Esophagus squamous epithelium (tissue), 5 donors: ENCODE measurements at regions not wholly inside any gene's neighbourhood (a gene's known extent, or its start where the extent isn't known, plus 50 kb on each side); places are given as distances from the start of the nearest gene placed in this dataset.

Source experiments
- DNase-seq: peaks from one replicate; lab custom pipeline; 2025; lab: John Stamatoyannopoulos, UW
- H3K27ac ChIP-seq, 4 donors: fragments of 200-600 bp; sonication (generic); one replicate each; pipeline ENCODE4 v1.5.1; 2016 to 2019; ENCODE audit warnings: mild to moderate bottlenecking in 1 of 4
- H3K27me3 ChIP-seq, 4 donors: fragments of 200-600 bp; sonication (generic); 1 replicate in 3 of 4; 2 replicates in 1 of 4; pipeline versions ENCODE4 v1.5.1 to v1.6.0; 2017 to 2021; ENCODE audit warnings: antibody characterized with exemption in 1 of 4
- H3K36me3 ChIP-seq, 3 donors: fragments of 200-600 bp; sonication (generic); one replicate each; pipeline ENCODE4 v1.5.1; 2016 to 2019
- H3K4me1 ChIP-seq, 3 donors: fragments of 200-600 bp; sonication (generic); one replicate each; pipeline ENCODE4 v1.5.1; 2017 to 2019
- H3K4me3 ChIP-seq, 4 donors: fragments of 200-600 bp; sonication (generic); 1 replicate in 3 of 4; 2 replicates in 1 of 4; pipeline ENCODE4 v1.5.1; 2016 to 2019; ENCODE audit warnings: mild to moderate bottlenecking in 2 of 4, moderate library complexity in 1 of 4
- H3K9me3 ChIP-seq, 3 donors: fragments of 200-600 bp; sonication (generic); one replicate each; pipeline ENCODE4 v1.5.1; 2016 to 2019
- POLR2A ChIP-seq, 4 donors: fragments of 450-650 bp; IDR thresholded peaks; one replicate each; pipeline ENCODE4 v1.6.1; 2017; ENCODE audit warnings: antibody characterized with exemption in 4 of 4, mild to moderate bottlenecking in 4 of 4, moderate library complexity in 3 of 4
- WGBS, 2 donors: methylation state at CpG; one replicate each; pipeline ENCODE4 v1.1.5; 2018; 5-methylcytosine and 5-hydroxymethylcytosine counted together
- intact Hi-C: fragments of 100-400 bp; cut with DNase I; formaldehyde crosslinking; loops from one replicate; pipeline ENCODE4 v1.15.0; 2022
- small RNA-seq, 4 donors: library from RNA; depleted of rRNA; stranded (forward); fragments of <200 nt; gene quantifications; one replicate each; pipeline ENCODE3, GENCODE V24; 2016
- TF ChIP-seq, protein P1 (sequence below), 6 experiments: fragments of 450-650 bp in 4 of 6; fragments of 200-600 bp in 2 of 6; sonication (generic) in 2 of 6; IDR thresholded peaks; one replicate each; pipeline ENCODE4 v1.5.1; 2016 to 2019; ENCODE audit warnings: antibody characterized with exemption in 6 of 6, mild to moderate bottlenecking in 4 of 6, moderate library complexity in 4 of 6
- donor health status: DM: yes; HTN: yes; CAD: no.

DNA sequence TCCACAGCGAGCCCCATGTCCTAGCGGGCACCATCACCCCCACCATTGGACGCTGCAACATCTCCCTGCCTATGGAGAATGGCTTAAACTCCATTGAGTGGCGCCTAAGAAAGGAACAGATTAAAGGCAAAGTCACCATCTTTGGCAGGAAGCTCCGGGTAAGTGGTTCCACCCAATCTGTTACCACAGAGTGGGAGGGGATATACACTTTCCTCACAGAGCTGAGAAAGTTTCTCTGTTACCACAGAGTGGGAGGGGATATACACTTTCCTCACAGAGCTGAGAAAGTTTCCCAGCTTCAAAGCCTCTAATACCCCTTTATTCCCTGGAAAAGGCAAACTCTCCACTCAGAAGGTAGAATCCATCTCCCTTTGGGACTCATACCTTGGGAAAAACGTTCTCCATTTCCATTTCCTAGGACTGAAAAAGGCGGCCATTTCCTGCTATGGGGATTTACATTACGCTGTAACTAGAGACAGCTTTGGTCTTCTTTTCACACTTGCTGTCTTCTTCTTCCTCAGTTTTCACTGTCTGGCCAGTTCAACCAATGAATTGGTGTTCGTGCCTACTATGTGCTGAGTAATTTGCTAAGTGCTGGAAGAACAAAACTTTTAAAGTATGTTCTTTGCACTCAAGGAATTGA is 63.4 kb upstream of the WWC1 start:
- intact Hi-C loops, result no loop called here
- 77 to 84% methylated on average over 7 to 8 of the region's 9 CpGs for WGBS, 2 donors
- no peak for TF ChIP-seq POLR2A (IDR thresholded peaks at IDR 0.05)
- TF ChIP-seq, protein P1, sequence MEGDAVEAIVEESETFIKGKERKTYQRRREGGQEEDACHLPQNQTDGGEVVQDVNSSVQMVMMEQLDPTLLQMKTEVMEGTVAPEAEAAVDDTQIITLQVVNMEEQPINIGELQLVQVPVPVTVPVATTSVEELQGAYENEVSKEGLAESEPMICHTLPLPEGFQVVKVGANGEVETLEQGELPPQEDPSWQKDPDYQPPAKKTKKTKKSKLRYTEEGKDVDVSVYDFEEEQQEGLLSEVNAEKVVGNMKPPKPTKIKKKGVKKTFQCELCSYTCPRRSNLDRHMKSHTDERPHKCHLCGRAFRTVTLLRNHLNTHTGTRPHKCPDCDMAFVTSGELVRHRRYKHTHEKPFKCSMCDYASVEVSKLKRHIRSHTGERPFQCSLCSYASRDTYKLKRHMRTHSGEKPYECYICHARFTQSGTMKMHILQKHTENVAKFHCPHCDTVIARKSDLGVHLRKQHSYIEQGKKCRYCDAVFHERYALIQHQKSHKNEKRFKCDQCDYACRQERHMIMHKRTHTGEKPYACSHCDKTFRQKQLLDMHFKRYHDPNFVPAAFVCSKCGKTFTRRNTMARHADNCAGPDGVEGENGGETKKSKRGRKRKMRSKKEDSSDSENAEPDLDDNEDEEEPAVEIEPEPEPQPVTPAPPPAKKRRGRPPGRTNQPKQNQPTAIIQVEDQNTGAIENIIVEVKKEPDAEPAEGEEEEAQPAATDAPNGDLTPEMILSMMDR (IDR thresholded peaks at IDR 0.05), result no peak
- no peak overlapping the region for H3K27ac ChIP-seq
- DNase-seq, result no peak
- no peaks in the 10 kb centered on the region for H3K27me3 ChIP-seq
- no peaks in the 10 kb centered on the region for H3K36me3 ChIP-seq
- H3K4me3 ChIP-seq, result no peak overlapping the region
- H3K9me3 ChIP-seq, result no peaks in the 10 kb centered on the region
- peaks cover 4 to 15% (median 6%) of the 10 kb centered on the region in 3 donors for H3K4me1 ChIP-seq

DNA sequence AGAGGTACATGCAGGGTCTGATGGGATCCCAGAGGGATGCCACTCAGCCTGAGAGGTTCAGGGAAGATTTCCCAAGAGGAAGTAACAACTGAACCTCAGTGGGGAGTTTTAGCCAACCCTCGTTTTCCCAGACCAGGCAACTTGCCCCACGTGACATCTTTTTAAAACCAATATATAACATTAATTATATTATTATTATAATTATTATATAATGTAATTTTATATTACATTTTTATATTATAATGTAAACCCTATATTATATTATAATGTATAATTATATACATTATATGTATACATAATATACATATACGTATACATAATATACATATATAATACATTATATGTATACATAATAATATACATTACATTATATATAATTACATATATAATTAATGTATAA is 62.8 kb upstream of the WWC1 start:
- H3K27ac ChIP-seq, result no peak overlapping the region
- no peak for TF ChIP-seq POLR2A (IDR thresholded peaks at IDR 0.05)
- TF ChIP-seq, protein P1 (IDR thresholded peaks at IDR 0.05), result no peak
- H3K4me3 ChIP-seq, result no peak overlapping the region
- intact Hi-C loops, result no loop called here
- DNase-seq, result no peak
- 80 to 89% methylated on average over 3 of the region's 3 CpGs for WGBS, 2 donors
- no peaks in the 10 kb centered on the region for H3K27me3 ChIP-seq
- H3K4me1 ChIP-seq, result peaks cover 4 to 15% (median 6%) of the 10 kb centered on the region in 3 donors
- no peaks in the 10 kb centered on the region for H3K9me3 ChIP-seq
- no peaks in the 10 kb centered on the region for H3K36me3 ChIP-seq

DNA sequence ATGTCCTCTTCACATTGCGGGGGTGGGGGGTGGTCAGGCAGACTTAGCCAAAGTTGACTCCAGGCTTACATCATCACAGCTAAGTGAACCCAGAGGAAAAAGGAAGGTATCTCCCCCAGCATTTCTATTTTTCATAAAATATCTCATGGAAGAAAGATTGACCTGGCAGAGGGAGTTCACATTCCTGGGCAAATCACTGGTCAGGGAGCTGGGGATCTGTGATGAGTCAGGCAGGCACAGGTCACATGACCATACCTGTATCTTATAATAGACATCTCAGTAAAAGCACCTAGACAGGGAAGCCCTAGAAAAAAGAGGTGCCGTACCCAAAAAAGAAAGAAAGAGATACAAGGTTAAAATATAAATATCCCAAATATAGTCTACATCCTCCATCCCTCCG is 57.3 kb upstream of the WWC1 start:
- intact Hi-C loops, result no loop called here
- no peak overlapping the region for H3K4me3 ChIP-seq
- no peaks in the 10 kb centered on the region for H3K27me3 ChIP-seq
- TF ChIP-seq, protein P1 (IDR thresholded peaks at IDR 0.05), result no peak
- no peak for TF ChIP-seq POLR2A (IDR thresholded peaks at IDR 0.05)
- no peaks in the 10 kb centered on the region for H3K9me3 ChIP-seq
- DNase-seq, result no peak
- H3K36me3 ChIP-seq, result no peaks in the 10 kb centered on the region
- 88 to 95% methylated on average over 2 to 3 of the region's 3 CpGs for WGBS, 2 donors
- no peak overlapping the region for H3K27ac ChIP-seq
- no peaks in the 10 kb centered on the region for H3K4me1 ChIP-seq

DNA sequence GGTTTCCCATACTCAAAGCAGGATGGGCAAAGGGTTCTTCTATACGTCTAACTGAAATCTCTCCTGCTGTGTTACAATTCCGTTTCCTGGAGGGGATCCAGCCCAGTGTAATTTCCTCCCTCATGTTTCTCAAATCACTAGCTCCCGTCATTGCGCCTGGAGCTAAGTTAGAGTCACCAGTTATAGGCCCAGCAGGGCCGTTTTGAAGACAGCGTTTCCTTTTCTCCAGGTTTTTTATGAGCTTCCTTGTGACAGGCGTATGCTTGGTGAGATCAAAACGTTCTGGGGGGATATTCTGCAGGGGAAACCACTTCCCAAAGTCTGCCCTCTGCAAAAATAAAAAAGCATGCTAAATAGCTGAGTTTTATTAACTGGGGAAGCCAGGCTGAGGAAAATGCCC is 53.0 kb upstream of the WWC1 start:
- intact Hi-C loops, result no loop called here
- Histone ChIP-seq H3K4me3 (no peak overlapping the region), H3K4me1 (no peaks in the 10 kb centered on the region), H3K27ac (no peak overlapping the region), H3K36me3 (no peaks in the 10 kb centered on the region), H3K9me3 (no peaks in the 10 kb centered on the region), H3K27me3 (no peaks in the 10 kb centered on the region)
- no peak for TF ChIP-seq POLR2A (IDR thresholded peaks at IDR 0.05)
- TF ChIP-seq, protein P1 (IDR thresholded peaks at IDR 0.05), result no peak
- no peak for DNase-seq
- WGBS, 2 donors, result 68 to 72% methylated on average over 8 of the region's 8 CpGs

DNA sequence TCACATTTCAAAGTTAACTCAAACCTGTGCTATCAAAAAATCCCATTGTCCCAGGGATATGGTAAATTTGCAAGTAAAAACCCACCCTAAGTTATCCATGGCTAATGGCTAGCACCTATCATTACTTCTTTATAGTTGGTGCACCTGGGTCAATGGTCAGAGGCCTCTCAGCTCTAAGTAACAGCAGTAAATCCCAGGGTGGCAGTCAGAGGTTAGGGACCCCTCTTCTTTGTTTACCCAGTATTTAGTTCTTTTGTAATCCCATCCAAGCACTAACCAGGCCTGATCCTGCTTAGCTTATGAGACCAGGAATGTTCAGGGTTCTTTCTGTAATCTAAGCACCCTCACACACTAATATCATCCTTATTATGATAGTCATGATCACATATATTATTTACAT is 52.1 kb upstream of the WWC1 start:
- intact Hi-C loops, result no loop called here
- Histone ChIP-seq H3K9me3 (no peaks in the 10 kb centered on the region), H3K27ac (no peak overlapping the region), H3K27me3 (no peaks in the 10 kb centered on the region), H3K36me3 (no peaks in the 10 kb centered on the region), H3K4me1 (no peaks in the 10 kb centered on the region), H3K4me3 (no peak overlapping the region)
- TF ChIP-seq, protein P1 (IDR thresholded peaks at IDR 0.05), result no peak
- no peak for TF ChIP-seq POLR2A (IDR thresholded peaks at IDR 0.05)
- DNase-seq, result no peak

Small RNA genes lying in the stretch of these regions (small RNA-seq; reads per million reads assigned to genes)
- gene AC026403.1 (0 to 0.18 (median 0) reads per million in 4 donors), gene RF00561 (0 reads per million in 4 donors), gene RN7SKP60 (0 reads per million in 4 donors), gene RNU6-168P (0 reads per million in 4 donors), gene RNU6-209P (0 reads per million in 4 donors)
